Neural progenitor cell (in vitro differentiated cells): ENCODE measurements at regions not wholly inside any gene's neighbourhood (a gene's known extent, or its start where the extent isn't known, plus 50 kb on each side); places are given as distances from the start of the nearest gene placed in this dataset.

Experiments used
- DNase-seq: peaks from one replicate; pipeline ENCODE4 v3.0.0-alpha.2; 2016; ENCODE audit warnings: low spot score
- H2AFZ ChIP-seq: fragments of 200-600 bp; sonication (generic); replicated peaks from 2 replicates; pipeline ENCODE4 v1.6.1; 2016; ENCODE audit warnings: antibody characterized with exemption
- H3F3A ChIP-seq: fragments of 200-600 bp; sonication (generic); 2 replicates; pipeline ENCODE4 v1.6.1; 2016; ENCODE audit warnings: antibody characterized with exemption, low read depth
- H3K27ac ChIP-seq: fragments of 200-600 bp; sonication (generic); 2 replicates; pipeline ENCODE4 v1.5.1; 2016; ENCODE audit warnings: mild to moderate bottlenecking
- H3K27me3 ChIP-seq: fragments of 200-600 bp; sonication (generic); 2 replicates; pipeline ENCODE4 v1.6.1; 2016; ENCODE audit warnings: mild to moderate bottlenecking, moderate library complexity
- H3K36me3 ChIP-seq: fragments of 200-600 bp; sonication (generic); 2 replicates; pipeline ENCODE4 v1.5.1; 2016
- H3K4me1 ChIP-seq: fragments of 200-600 bp; sonication (generic); 2 replicates; pipeline ENCODE4 v1.6.1; 2016; ENCODE audit warnings: mixed run types
- H3K4me2 ChIP-seq: fragments of 200-600 bp; sonication (generic); 2 replicates; pipeline ENCODE4 v1.6.1; 2016
- H3K4me3 ChIP-seq: fragments of 200-600 bp; sonication (generic); 2 replicates; pipeline ENCODE4 v1.5.1; 2016
- H3K79me2 ChIP-seq: fragments of 200-600 bp; sonication (generic); 2 replicates; pipeline ENCODE4 v1.6.1; 2016; ENCODE audit warnings: low read depth
- H3K9ac ChIP-seq: fragments of 200-600 bp; sonication (generic); 2 replicates; pipeline ENCODE4 v1.6.1; 2016
- H3K9me3 ChIP-seq: fragments of 200-600 bp; sonication (generic); 2 replicates; pipeline ENCODE4 v1.5.1; 2016; ENCODE audit warnings: low read depth
- H4K20me1 ChIP-seq: fragments of 200-600 bp; sonication (generic); 2 replicates; pipeline ENCODE4 v1.6.1; 2016; ENCODE audit warnings: low read depth
- H3K27ac Mint-ChIP-seq: 3 replicates; pipeline ENCODE4 v1.8.0; 2021; ENCODE audit warnings: mixed read lengths
- H3K27me3 Mint-ChIP-seq: 2 replicates; pipeline ENCODE4 v1.8.0; 2022; ENCODE audit warnings: low read depth, mild to moderate bottlenecking, inconsistent platforms, moderate library complexity, mixed read lengths; ENCODE audit not compliant: insufficient read depth
- H3K36me3 Mint-ChIP-seq: 3 replicates; pipeline ENCODE4 v1.8.0; 2021; ENCODE audit warnings: mixed read lengths
- H3K4me1 Mint-ChIP-seq: 3 replicates; pipeline ENCODE4 v1.8.0; 2021; ENCODE audit warnings: mixed read lengths
- H3K4me3 Mint-ChIP-seq: 3 replicates; pipeline ENCODE4 v1.8.0; 2021; ENCODE audit warnings: mild to moderate bottlenecking, moderate library complexity, mixed read lengths
- H3K9me3 Mint-ChIP-seq: 3 replicates; pipeline ENCODE4 v1.8.0; 2020; ENCODE audit warnings: mixed read lengths
- CTCF ChIP-seq: fragments of 200-600 bp; sonication (generic); IDR thresholded peaks from 2 replicates; pipeline ENCODE4 v1.5.1; 2017; ENCODE audit warnings: antibody characterized with exemption, mild to moderate bottlenecking
- EZH2 ChIP-seq: fragments of 200-600 bp; sonication (generic); IDR thresholded peaks from 2 replicates; pipeline ENCODE4 v1.6.1; 2017; ENCODE audit warnings: antibody characterized with exemption, mild to moderate bottlenecking, moderate library complexity
- EZH2phosphoT487 ChIP-seq: fragments of 200-600 bp; sonication (generic); IDR thresholded peaks from 2 replicates; pipeline ENCODE4 v1.6.1; 2017; ENCODE audit warnings: antibody characterized with exemption

- Histone ChIP-seq H3K4me2 (no peak overlapping the region), H3K36me3 (no peaks in the 10 kb centered on the region), H2AFZ (no peak overlapping the region), H3K27ac (no peak overlapping the region), H3F3A (no peaks in the 10 kb centered on the region), H3K4me3 (no peak overlapping the region), H3K9ac (no peak overlapping the region), H3K4me1 (peaks cover 6% of the 10 kb centered on the region), H4K20me1 (no peaks in the 10 kb centered on the region), H3K27me3 (no peaks in the 10 kb centered on the region), H3K9me3 (no peaks in the 10 kb centered on the region), H3K79me2 (no peaks in the 10 kb centered on the region)
- Mint-ChIP-seq H3K27me3 (no peaks in the 10 kb centered on the region), H3K36me3 (no peaks in the 10 kb centered on the region), H3K4me1 (peaks cover 3% of the 10 kb centered on the region), H3K9me3 (no peaks in the 10 kb centered on the region), H3K4me3 (no peak overlapping the region), H3K27ac (no peak overlapping the region)
- DNase-seq = no peak
- no peak for TF ChIP-seq EZH2phosphoT487
- no peak for TF ChIP-seq CTCF
- TF ChIP-seq EZH2 = no peak
These were observed 66.1 kb downstream of the FZD1 start for GRCh38 chr7:91330191-91330808.

- TF ChIP-seq CTCF = no peak
- TF ChIP-seq EZH2phosphoT487 = no peak
- TF ChIP-seq EZH2 = no peak
- no peaks in the 10 kb centered on the region for H4K20me1 ChIP-seq
- H3K79me2 ChIP-seq = no peaks in the 10 kb centered on the region
- no peak overlapping the region for H3K27ac Mint-ChIP-seq
- H3K9ac ChIP-seq = no peak overlapping the region
- DNase-seq = no peak
- no peaks in the 10 kb centered on the region for H3K36me3 ChIP-seq
- no peak overlapping the region for H3K4me2 ChIP-seq
- H3K27me3 Mint-ChIP-seq = no peaks in the 10 kb centered on the region
- H3K9me3 Mint-ChIP-seq = no peaks in the 10 kb centered on the region
- H3F3A ChIP-seq = no peaks in the 10 kb centered on the region
- no peaks in the 10 kb centered on the region for H3K9me3 ChIP-seq
- no peak overlapping the region for H3K27ac ChIP-seq
- peaks cover under 1% of the 10 kb centered on the region for H3K4me1 ChIP-seq
- H3K4me1 Mint-ChIP-seq = peaks cover under 1% of the 10 kb centered on the region
- H3K4me3 ChIP-seq = no peak overlapping the region
- H3K4me3 Mint-ChIP-seq = no peak overlapping the region
- no peaks in the 10 kb centered on the region for H3K27me3 ChIP-seq
- no peak overlapping the region for H2AFZ ChIP-seq
- no peaks in the 10 kb centered on the region for H3K36me3 Mint-ChIP-seq
These were observed 66.6 kb downstream of the FZD1 start for GRCh38 chr7:91330866-91331265.

GRCh38 chr7:91336106-91336505 is 71.9 kb downstream of the FZD1 start:
- Histone ChIP-seq H3F3A (no peaks in the 10 kb centered on the region), H3K27me3 (no peaks in the 10 kb centered on the region), H3K4me1 (no peaks in the 10 kb centered on the region), H3K4me3 (no peak overlapping the region), H3K4me2 (no peak overlapping the region), H3K9ac (no peak overlapping the region), H3K79me2 (no peaks in the 10 kb centered on the region), H3K9me3 (no peaks in the 10 kb centered on the region), H3K27ac (no peak overlapping the region), H2AFZ (no peak overlapping the region), H3K36me3 (no peaks in the 10 kb centered on the region), H4K20me1 (no peaks in the 10 kb centered on the region)
- Mint-ChIP-seq H3K36me3 (no peaks in the 10 kb centered on the region), H3K4me3 (no peak overlapping the region), H3K9me3 (peaks cover 2% of the 10 kb centered on the region), H3K27ac (no peak overlapping the region), H3K4me1 (no peaks in the 10 kb centered on the region), H3K27me3 (no peaks in the 10 kb centered on the region)
- no peak for DNase-seq
- TF ChIP-seq EZH2 (no peak), EZH2phosphoT487 (no peak), CTCF (no peak)
